MCF 10A (cell line): ENCODE measurements at regions not wholly inside any gene's neighbourhood (a gene's known extent, or its start where the extent isn't known, plus 50 kb on each side); places are given as distances from the start of the nearest gene placed in this dataset.

Source experiments
- BruUV-seq: library from RNA; stranded (reverse); fragments of 400-500 nt; replicated peaks from 2 replicates; lab custom pipeline; 2021; lab: Mats Ljungman, UMichigan
- CTCF ChIA-PET: fragments of 300-600 bp; sonication (Branson Sonifier 250); formaldehyde crosslinking; extraction: SDS; loops from one replicate; lab custom pipeline; 2021; ENCODE audit warnings: antibody characterized with exemption, inconsistent platforms; lab: Yijun Ruan, JAX
- POLR2A ChIA-PET: fragments of 300-600, 350-650 bp; sonication (Branson Sonifier 250); formaldehyde crosslinking; extraction: SDS; loops from one replicate; lab custom pipeline; 2020; ENCODE audit warnings: antibody characterized with exemption, inconsistent platforms; lab: Yijun Ruan, JAX
- DNase-seq: peaks from one replicate; pipeline ENCODE4 v3.0.0-alpha.2; 2018; ENCODE audit not compliant: unreplicated experiment
- H3K27ac Mint-ChIP-seq: one replicate; pipeline ENCODE4 v1.8.0; 2022; ENCODE audit warnings: mild to moderate bottlenecking, low read depth, mixed read lengths; ENCODE audit not compliant: unreplicated experiment
- H3K27me3 Mint-ChIP-seq: one replicate; pipeline ENCODE4 v1.8.0; 2022; ENCODE audit warnings: mixed read lengths; ENCODE audit not compliant: insufficient read depth, unreplicated experiment
- H3K36me3 Mint-ChIP-seq: one replicate; pipeline ENCODE4 v1.8.0; 2022; ENCODE audit warnings: mild to moderate bottlenecking, moderate library complexity, mixed read lengths; ENCODE audit not compliant: insufficient read depth, unreplicated experiment
- H3K4me1 Mint-ChIP-seq: one replicate; pipeline ENCODE4 v1.8.0; 2022; ENCODE audit warnings: mixed read lengths; ENCODE audit not compliant: insufficient read depth, unreplicated experiment
- H3K4me3 Mint-ChIP-seq: one replicate; pipeline ENCODE4 v1.8.0; 2022; ENCODE audit warnings: mild to moderate bottlenecking, moderate library complexity, mixed read lengths; ENCODE audit not compliant: unreplicated experiment
- H3K9me3 Mint-ChIP-seq: one replicate; pipeline ENCODE4 v1.8.0; 2022; ENCODE audit warnings: mixed read lengths; ENCODE audit not compliant: unreplicated experiment
- CTCF ChIP-seq: fragments of 200-600 bp; IDR thresholded peaks from one replicate; pipeline ENCODE4 v1.8.0; 2022; ENCODE audit warnings: antibody characterized with exemption, mild to moderate bottlenecking; ENCODE audit not compliant: unreplicated experiment
- intact Hi-C: fragments of 100-400 bp; cut with micrococcal nuclease; formaldehyde crosslinking; loops from 2 replicates; pipeline ENCODE4 v1.14.1; 2022

GRCh38 chr9:79208791-79209396, 362.9 kb upstream of the TLE4 start:
- Mint-ChIP-seq H3K36me3 (no peaks in the 10 kb centered on the region), H3K27ac (no peak overlapping the region), H3K9me3 (no peaks in the 10 kb centered on the region), H3K4me3 (no peak overlapping the region), H3K4me1 (no peaks in the 10 kb centered on the region), H3K27me3 (no peaks in the 10 kb centered on the region)
- no peak for DNase-seq
- no peak for TF ChIP-seq CTCF
- CTCF ChIA-PET, result no interaction called here
- intact Hi-C loops, result no loop called here
- POLR2A ChIA-PET, result no interaction called here
- BruUV-seq, result no TSS peak

- ChIA-PET POLR2A (interaction anchor here (0.6 to 0.7 kb wide), 3 partner anchors 10 to 409 kb away, joined by 3 to 5 read pairs (median 3); no protein-coding TSS in a partner anchor), CTCF (interaction anchor here (0.6 to 0.7 kb wide), 3 partner anchors 362 to 1115 kb away, joined by 3 read pairs; no protein-coding TSS in a partner anchor)
- intact Hi-C loops, result no loop called here
- no peak overlapping the region for H3K27ac Mint-ChIP-seq
- DNase-seq, result no peak
- no peaks in the 10 kb centered on the region for H3K36me3 Mint-ChIP-seq
- H3K4me3 Mint-ChIP-seq, result no peak overlapping the region
- BruUV-seq, result no TSS peak
- no peaks in the 10 kb centered on the region for H3K27me3 Mint-ChIP-seq
- TF ChIP-seq CTCF, result no peak
- H3K4me1 Mint-ChIP-seq, result no peaks in the 10 kb centered on the region
- no peaks in the 10 kb centered on the region for H3K9me3 Mint-ChIP-seq
Observed at GRCh38 chr9:79210541-79211243, 361.1 kb upstream of the TLE4 start.

GRCh38 chr9:79213417-79214125, 358.2 kb upstream of the TLE4 start:
- Mint-ChIP-seq H3K4me3 (no peak overlapping the region), H3K36me3 (no peaks in the 10 kb centered on the region), H3K9me3 (no peaks in the 10 kb centered on the region), H3K27me3 (no peaks in the 10 kb centered on the region), H3K4me1 (no peaks in the 10 kb centered on the region), H3K27ac (no peak overlapping the region)
- intact Hi-C loops, result no loop called here
- no peak for DNase-seq
- BruUV-seq, result no TSS peak
- ChIA-PET POLR2A (no interaction called here), CTCF (interaction anchor here (0.6 kb wide), 1 partner anchor 9 kb away, joined by 4 read pairs; no protein-coding TSS in a partner anchor)
- no peak for TF ChIP-seq CTCF

GRCh38 chr9:79215821-79216220, 355.9 kb upstream of the TLE4 start:
- H3K36me3 Mint-ChIP-seq, result no peaks in the 10 kb centered on the region
- intact Hi-C loops, result no loop called here
- DNase-seq, result no peak
- no peak overlapping the region for H3K4me3 Mint-ChIP-seq
- BruUV-seq, result no TSS peak
- no peaks in the 10 kb centered on the region for H3K27me3 Mint-ChIP-seq
- ChIA-PET POLR2A (no interaction called here), CTCF (interaction anchor here (0.5 to 0.7 kb wide), 2 partner anchors 14 to 1392 kb away, joined by 3 to 4 read pairs; no protein-coding TSS in a partner anchor)
- H3K4me1 Mint-ChIP-seq, result peaks cover 6% of the 10 kb centered on the region
- no peaks in the 10 kb centered on the region for H3K9me3 Mint-ChIP-seq
- H3K27ac Mint-ChIP-seq, result peak overlapping the region; percentile 23
- TF ChIP-seq CTCF, result no peak
